Adrenal gland (tissue), 9 donors: ENCODE measurements at regions not wholly inside any gene's neighbourhood (a gene's known extent, or its start where the extent isn't known, plus 50 kb on each side); places are given as distances from the start of the nearest gene placed in this dataset.

Experiments used
- DNase-seq, 7 donors: peaks; one replicate each; pipeline ENCODE4 v3.0.0-alpha.2; 2019 to 2020
- H3K27ac ChIP-seq, 5 donors: fragments of 200-600 bp; sonication (generic) in 4 of 5; 1 replicate in 3 of 5; 2 replicates in 2 of 5; pipeline versions ENCODE4 v1.5.1 to v1.8.0; 2016 to 2020; ENCODE audit warnings: mild to moderate bottlenecking in 1 of 5
- H3K27me3 ChIP-seq: fragments of 200-600 bp; 2 replicates; pipeline ENCODE4 v1.8.0; 2021
- H3K36me3 ChIP-seq, 2 donors: fragments of 200-600 bp; replicated peaks in 1 of 2; 1 replicate in 1 of 2; 2 replicates in 1 of 2; pipeline versions ENCODE4 v1.5.1 to v1.8.0; 2018 to 2022
- H3K4me1 ChIP-seq, 2 donors: fragments of 200-600 bp; replicated peaks in 1 of 2; 1 replicate in 1 of 2; 2 replicates in 1 of 2; pipeline versions ENCODE4 v1.5.1 to v1.8.0; 2018 to 2021
- H3K4me3 ChIP-seq, 4 donors: fragments of 200-600 bp; sonication (generic) in 3 of 4; one replicate each; pipeline ENCODE4 v1.5.1; 2016 to 2018
- H3K9me3 ChIP-seq, 3 donors: fragments of 200-600 bp; sonication (generic) in 1 of 3; replicated peaks in 1 of 3; 1 replicate in 2 of 3; 2 replicates in 1 of 3; pipeline versions ENCODE4 v1.5.1 to v1.8.0; 2016 to 2021
- CTCF ChIP-seq, 6 experiments: fragments of 450-650 bp in 4 of 6; fragments of 200-600 bp in 2 of 6; sonication (generic) in 1 of 6; IDR thresholded peaks; 1 replicate in 5 of 6; 2 replicates in 1 of 6; pipeline versions ENCODE4 v1.5.1 to v1.8.0; 2016 to 2021; ENCODE audit warnings: antibody characterized with exemption in 6 of 6, mild to moderate bottlenecking in 2 of 6, moderate library complexity in 1 of 6
- POLR2A ChIP-seq, 2 donors: fragments of 450-650 bp; IDR thresholded peaks; one replicate each; pipeline ENCODE4 v1.6.1; 2017; ENCODE audit warnings: antibody characterized with exemption in 2 of 2, mild to moderate bottlenecking in 2 of 2, moderate library complexity in 1 of 2
- WGBS, 4 donors: extraction: QIAGEN DNeasy Blood & Tissue Kit in 2 of 4; methylation state at CpG; one replicate each; pipeline versions ENCODE4 v1.1.5 to v1.1.7; 2013 to 2017; 5-methylcytosine and 5-hydroxymethylcytosine counted together
- intact Hi-C, 2 donors: fragments of 100-400 bp; cut with DNase I; formaldehyde crosslinking; loops; one replicate each; pipeline versions ENCODE4 v1.14.1 to v1.15.0; 2022 to 2023
- donor health status: healthy with polysubstance abuse.
- donor health status: Bipolar disorder and iron deficiency.
- donor health status: DM: yes; HTN: yes; CAD: no.
- donor health status: DM: no; HTN: no; CAD: no.
- donor health status: DM: no; HTN: no; CAD: no.

GRCh38 chr4:63105839-63106238 lies 1303.4 kb downstream of the TECRL start:
- intact Hi-C loops = no loop called here
- no peak for DNase-seq
- H3K4me1 ChIP-seq = no peaks in the 10 kb centered on the region
- H3K4me3 ChIP-seq = no peak overlapping the region
- H3K27me3 ChIP-seq = no peaks in the 10 kb centered on the region
- no peak overlapping the region for H3K27ac ChIP-seq
- no peaks in the 10 kb centered on the region for H3K36me3 ChIP-seq
- no peaks in the 10 kb centered on the region for H3K9me3 ChIP-seq
- no peak for TF ChIP-seq CTCF (IDR thresholded peaks at IDR 0.05)
- no peak for TF ChIP-seq POLR2A (IDR thresholded peaks at IDR 0.05)

- 80 to 86% (median 82%) methylated on average over 1 of the region's 1 CpG for WGBS, 4 donors
- DNase-seq = no peak
- H3K36me3 ChIP-seq = no peaks in the 10 kb centered on the region
- TF ChIP-seq CTCF (IDR thresholded peaks at IDR 0.05) (no peak), POLR2A (IDR thresholded peaks at IDR 0.05) (no peak)
- no peak overlapping the region for H3K4me3 ChIP-seq
- H3K9me3 ChIP-seq = no peaks in the 10 kb centered on the region
- H3K4me1 ChIP-seq = no peaks in the 10 kb centered on the region
- intact Hi-C loops = no loop called here
- H3K27ac ChIP-seq = no peak overlapping the region
- no peaks in the 10 kb centered on the region for H3K27me3 ChIP-seq
Observed at GRCh38 chr4:63090641-63091040, 1318.6 kb downstream of the TECRL start.

- no peaks in the 10 kb centered on the region for H3K9me3 ChIP-seq
- intact Hi-C loops = no loop called here
- WGBS, 4 donors = 60 to 86% (median 68%) methylated on average over 1 of the region's 1 CpG
- TF ChIP-seq CTCF (IDR thresholded peaks at IDR 0.05) = no peak
- TF ChIP-seq POLR2A (IDR thresholded peaks at IDR 0.05) = no peak
- H3K36me3 ChIP-seq = no peaks in the 10 kb centered on the region
- no peaks in the 10 kb centered on the region for H3K4me1 ChIP-seq
- H3K27ac ChIP-seq = no peak overlapping the region
- DNase-seq = no peak
- no peak overlapping the region for H3K4me3 ChIP-seq
- H3K27me3 ChIP-seq = no peaks in the 10 kb centered on the region
Observed at GRCh38 chr4:63085091-63085490, 1324.2 kb downstream of the TECRL start.

- Histone ChIP-seq H3K4me3 (no peak overlapping the region), H3K36me3 (no peaks in the 10 kb centered on the region), H3K9me3 (no peaks in the 10 kb centered on the region), H3K4me1 (no peaks in the 10 kb centered on the region), H3K27ac (no peak overlapping the region), H3K27me3 (no peaks in the 10 kb centered on the region)
- DNase-seq = no peak
- intact Hi-C loops = no loop called here
- no peak for TF ChIP-seq CTCF (IDR thresholded peaks at IDR 0.05)
- no peak for TF ChIP-seq POLR2A (IDR thresholded peaks at IDR 0.05)
- 29 to 50% (median 36%) methylated on average over 1 of the region's 1 CpG for WGBS, 4 donors
Observed at GRCh38 chr4:63080934-63081333, 1328.3 kb downstream of the TECRL start.
